ENCODE measurements at regions not wholly inside any gene's neighbourhood (a gene's known extent, or its start where the extent isn't known, plus 50 kb on each side); places are given as distances from the start of the nearest gene placed in this dataset.

GRCh38 chr7:51732116-51732515 is 415.5 kb upstream of the COBL start:
- no peaks in the 10 kb centered on the region for H3K4me1 ChIP-seq
- H3K36me3 ChIP-seq, result no peaks in the 10 kb centered on the region
- TF ChIP-seq CTCF (IDR thresholded peaks at IDR 0.05; ENCODE audit: borderline replicate concordance), result no peak
- no peak for DNase-seq
- intact Hi-C loops (cut with micrococcal nuclease), result no loop called here
- no peak overlapping the region for H3K27ac ChIP-seq (replicated peaks)
- no peak overlapping the region for H3K4me3 ChIP-seq
- H3K27me3 ChIP-seq (ENCODE audit: low read depth), result no peaks in the 10 kb centered on the region
- peaks cover 24% of the 10 kb centered on the region for H3K9me3 ChIP-seq (replicated peaks)

GRCh38 chr7:51731075-51731474 is 414.5 kb upstream of the COBL start:
- intact Hi-C loops (cut with micrococcal nuclease), result no loop called here

GRCh38 chr7:51727441-51727840 is 410.8 kb upstream of the COBL start:
- DNase-seq, result no peak
- Histone ChIP-seq H3K36me3 (no peaks in the 10 kb centered on the region), H3K27ac (replicated peaks) (no peak overlapping the region), H3K4me3 (no peak overlapping the region), H3K9me3 (replicated peaks) (peaks cover 37% of the 10 kb centered on the region), H3K27me3 (ENCODE audit: low read depth) (no peaks in the 10 kb centered on the region), H3K4me1 (no peaks in the 10 kb centered on the region)
- intact Hi-C loops (cut with micrococcal nuclease), result no loop called here
- TF ChIP-seq CTCF (IDR thresholded peaks at IDR 0.05; ENCODE audit: borderline replicate concordance), result no peak

More at GRCh38 chr7:51731075-51731474, 414.5 kb upstream of the COBL start:
- Histone ChIP-seq H3K27me3 (ENCODE audit: low read depth) (no peaks in the 10 kb centered on the region), H3K9me3 (replicated peaks) (peaks cover 24% of the 10 kb centered on the region), H3K4me1 (no peaks in the 10 kb centered on the region), H3K27ac (replicated peaks) (no peak overlapping the region), H3K36me3 (no peaks in the 10 kb centered on the region), H3K4me3 (no peak overlapping the region)
- no peak for DNase-seq
- TF ChIP-seq CTCF (IDR thresholded peaks at IDR 0.05; ENCODE audit: borderline replicate concordance), result no peak

- H3K4me3 ChIP-seq, result no peak overlapping the region
- no peaks in the 10 kb centered on the region for H3K36me3 ChIP-seq
- H3K27ac ChIP-seq (replicated peaks), result no peak overlapping the region
- H3K9me3 ChIP-seq (replicated peaks), result peaks cover 13% of the 10 kb centered on the region
- no peak for DNase-seq
- no peak for TF ChIP-seq CTCF (IDR thresholded peaks at IDR 0.05; ENCODE audit: borderline replicate concordance)
- intact Hi-C loops (cut with micrococcal nuclease), result no loop called here
- H3K4me1 ChIP-seq, result no peaks in the 10 kb centered on the region
- H3K27me3 ChIP-seq (ENCODE audit: low read depth), result no peaks in the 10 kb centered on the region
Measured at GRCh38 chr7:51706851-51707250, 390.2 kb upstream of the COBL start.

GRCh38 chr7:51705701-51706100 is 389.1 kb upstream of the COBL start:
- no peak overlapping the region for H3K4me3 ChIP-seq
- peaks cover 21% of the 10 kb centered on the region for H3K9me3 ChIP-seq (replicated peaks)
- no peak overlapping the region for H3K27ac ChIP-seq (replicated peaks)
- no peak for DNase-seq
- TF ChIP-seq CTCF (IDR thresholded peaks at IDR 0.05; ENCODE audit: borderline replicate concordance), result no peak
- intact Hi-C loops (cut with micrococcal nuclease), result no loop called here
- no peaks in the 10 kb centered on the region for H3K27me3 ChIP-seq (ENCODE audit: low read depth)
- no peaks in the 10 kb centered on the region for H3K36me3 ChIP-seq
- no peaks in the 10 kb centered on the region for H3K4me1 ChIP-seq

GRCh38 chr7:51702673-51703072 is 386.1 kb upstream of the COBL start:
- DNase-seq, result no peak
- Histone ChIP-seq H3K4me3 (no peak overlapping the region), H3K9me3 (replicated peaks) (peaks cover 28% of the 10 kb centered on the region), H3K4me1 (no peaks in the 10 kb centered on the region), H3K27me3 (ENCODE audit: low read depth) (no peaks in the 10 kb centered on the region), H3K36me3 (no peaks in the 10 kb centered on the region), H3K27ac (replicated peaks) (no peak overlapping the region)
- intact Hi-C loops (cut with micrococcal nuclease), result no loop called here
- TF ChIP-seq CTCF (IDR thresholded peaks at IDR 0.05; ENCODE audit: borderline replicate concordance), result no peak
